HG03558 (cell line): ENCODE measurements at regions not wholly inside any gene's neighbourhood (a gene's known extent, or its start where the extent isn't known, plus 50 kb on each side); places are given as distances from the start of the nearest gene placed in this dataset.
"Not testable (repeated sequence)": the region's sequence is repeated elsewhere in the genome, so short reads cannot be mapped to it uniquely, and the experiment has no call there.

ENCODE experiments used
- ATAC-seq: cut with Tn5 transposase; IDR thresholded peaks from one replicate; pipeline ENCODE4 v1.9.1; 2021; ENCODE audit warnings: moderate number of reproducible peaks; ENCODE audit not compliant: unreplicated experiment; ENCODE audit errors: extremely low read depth

DNA sequence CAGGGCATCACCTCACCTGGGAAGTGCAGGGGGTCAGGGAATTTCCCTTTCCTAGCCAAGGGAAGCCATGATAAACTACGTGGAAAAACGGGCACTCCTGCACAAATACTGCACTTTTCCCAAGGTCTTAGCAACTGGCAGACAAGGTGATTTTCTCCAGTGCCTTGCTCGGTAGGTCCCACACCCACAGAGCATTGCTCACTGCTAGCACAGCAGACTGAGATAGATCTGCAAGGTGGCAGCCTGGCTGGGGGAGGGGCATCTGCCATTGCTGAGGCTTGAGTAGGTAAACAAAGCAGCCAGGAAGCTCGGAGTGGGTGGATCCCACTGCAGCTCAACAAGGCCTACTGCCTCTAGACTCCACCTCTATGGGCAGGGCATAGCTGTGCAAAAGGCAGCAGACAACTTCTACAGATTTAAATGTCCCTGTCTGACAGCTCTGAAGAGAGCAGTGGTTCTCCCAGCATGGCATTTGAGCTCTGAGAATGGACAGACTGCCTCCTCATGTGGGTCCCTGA, 111.5 kb upstream of the FIBIN start:
- not testable (repeated sequence) for ATAC-seq

DNA sequence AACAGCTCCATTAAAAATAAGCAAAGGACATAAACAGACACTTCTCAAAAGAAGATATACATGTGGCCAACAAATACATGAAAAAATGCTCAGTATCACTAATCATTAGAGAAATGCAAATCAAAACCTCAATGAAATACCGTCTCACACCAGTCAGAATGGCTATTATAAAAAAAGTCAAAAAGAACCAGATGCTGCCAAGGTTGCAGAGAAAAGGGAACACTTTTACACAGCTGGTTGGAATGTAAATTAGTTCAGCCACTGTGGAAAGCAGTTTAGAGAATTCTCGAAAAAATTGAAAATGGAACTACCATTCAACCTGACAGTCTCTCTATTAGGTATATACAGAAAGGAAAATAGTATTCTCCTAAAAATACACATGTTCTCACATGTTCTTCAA, 102.4 kb upstream of the FIBIN start:
- ATAC-seq: no peak

DNA sequence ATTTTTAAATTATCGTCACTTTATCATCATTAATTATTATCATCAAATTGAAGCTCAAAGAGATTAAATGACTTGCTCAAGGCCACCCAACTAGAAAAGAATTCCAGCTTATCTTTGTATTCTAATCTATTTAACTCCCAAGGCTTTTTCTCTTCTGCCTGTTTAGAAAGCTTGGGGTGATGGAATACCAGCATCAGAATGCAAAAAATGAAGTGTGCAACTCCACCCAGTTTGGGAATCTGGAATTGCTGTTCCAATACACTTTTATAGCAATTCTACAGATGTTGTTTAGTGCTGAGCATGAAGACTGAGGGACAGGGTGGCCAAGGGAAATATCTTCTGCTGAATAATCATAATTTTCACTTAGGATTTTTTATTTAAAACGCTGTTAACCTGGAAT, 97.2 kb upstream of the FIBIN start:
- no peak for ATAC-seq

DNA sequence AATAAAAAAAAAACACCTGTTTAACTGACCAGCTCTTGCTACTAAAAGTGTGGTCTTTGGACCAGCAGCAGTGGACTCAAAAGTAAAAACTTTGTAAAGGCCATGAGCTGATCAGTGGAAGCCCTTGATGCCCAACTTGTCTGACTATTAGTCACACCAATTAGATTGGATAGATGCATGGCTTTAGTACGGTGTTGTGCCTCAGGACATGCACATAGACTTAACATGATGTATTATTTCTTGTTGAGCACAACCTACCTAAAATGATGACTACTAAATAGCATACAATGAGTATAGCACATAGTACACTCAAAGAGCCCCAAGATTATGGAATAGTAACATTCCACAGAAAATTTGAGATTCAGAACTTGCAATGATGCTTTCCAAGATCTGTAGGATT, 95.1 kb upstream of the FIBIN start:
- no peak for ATAC-seq

DNA sequence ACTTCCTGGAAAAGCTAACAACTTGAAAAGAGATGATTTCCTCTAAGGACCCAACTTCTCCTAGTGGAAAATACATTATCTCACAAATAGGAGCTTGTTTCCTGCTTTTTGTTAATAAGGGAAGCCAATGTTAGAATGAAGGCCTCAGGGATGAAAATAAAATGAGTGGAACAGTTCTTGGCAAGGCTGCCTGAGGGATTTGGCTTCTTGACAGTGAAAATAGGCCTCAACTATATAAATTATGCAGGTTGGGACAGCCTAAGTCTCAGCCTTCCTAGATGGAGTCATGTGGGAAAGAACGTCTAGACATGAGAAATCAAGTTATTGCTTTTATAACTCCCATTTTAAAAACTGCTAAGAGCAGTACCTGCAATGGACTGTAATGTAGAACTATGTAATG, 92.8 kb upstream of the FIBIN start:
- ATAC-seq: no peak

DNA sequence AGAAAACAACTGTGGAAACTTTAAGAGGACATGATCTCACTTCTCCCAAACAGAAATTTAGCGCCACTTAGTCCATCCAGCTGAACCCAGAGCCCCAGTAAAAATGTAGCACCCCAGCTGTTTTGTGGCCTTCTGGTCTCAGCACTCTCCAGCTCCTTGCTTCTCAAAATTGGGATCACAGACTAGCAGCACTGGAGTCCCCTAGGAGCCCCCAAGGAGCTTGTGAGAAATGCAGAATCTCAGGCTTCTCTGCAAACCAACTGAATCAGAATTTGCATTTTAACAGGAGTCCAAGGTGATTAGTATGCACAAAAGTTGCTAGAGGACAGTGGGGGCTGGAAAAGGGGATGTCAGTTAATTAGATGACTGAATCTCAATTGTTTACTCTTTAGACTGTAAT, 89.8 kb upstream of the FIBIN start:
- ATAC-seq: no peak

DNA sequence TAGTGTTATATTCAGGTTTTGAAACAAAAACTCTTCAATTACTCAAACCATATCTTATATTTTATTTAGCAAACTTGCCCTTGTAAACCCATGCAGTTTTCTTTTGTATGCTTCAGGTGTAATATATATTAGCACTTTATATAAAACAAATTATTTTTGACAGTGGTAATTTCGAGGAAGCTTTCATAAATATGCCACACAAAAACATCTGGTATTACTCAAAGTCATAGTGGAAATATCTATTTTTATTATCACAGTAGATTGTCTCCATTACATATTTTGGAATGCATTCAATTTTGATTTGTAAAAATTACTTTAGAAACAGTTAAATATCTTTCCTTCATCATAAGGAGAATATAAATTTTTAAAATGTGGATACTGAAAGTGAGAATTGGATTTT, 89.1 kb upstream of the FIBIN start:
- ATAC-seq: no peak

DNA sequence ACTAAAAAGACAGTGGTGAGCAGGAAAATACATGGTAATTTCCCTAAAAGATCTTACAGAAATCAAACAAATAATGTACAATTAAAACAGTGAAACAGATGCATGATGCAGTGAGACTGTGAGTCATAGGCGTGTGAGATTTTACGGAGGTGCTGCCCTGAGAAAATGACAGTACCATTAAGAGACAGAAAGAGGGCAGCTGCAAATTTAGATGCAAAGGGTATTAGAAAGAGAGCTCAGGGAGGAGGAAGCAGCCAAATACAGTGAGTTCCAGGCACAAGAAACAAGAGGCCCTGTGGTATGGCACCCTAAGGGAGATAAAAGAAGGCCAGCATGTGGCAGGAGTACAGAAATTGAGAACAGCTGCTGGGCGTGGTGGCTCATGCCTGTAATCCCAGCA, 88.5 kb upstream of the FIBIN start:
- no peak for ATAC-seq

DNA sequence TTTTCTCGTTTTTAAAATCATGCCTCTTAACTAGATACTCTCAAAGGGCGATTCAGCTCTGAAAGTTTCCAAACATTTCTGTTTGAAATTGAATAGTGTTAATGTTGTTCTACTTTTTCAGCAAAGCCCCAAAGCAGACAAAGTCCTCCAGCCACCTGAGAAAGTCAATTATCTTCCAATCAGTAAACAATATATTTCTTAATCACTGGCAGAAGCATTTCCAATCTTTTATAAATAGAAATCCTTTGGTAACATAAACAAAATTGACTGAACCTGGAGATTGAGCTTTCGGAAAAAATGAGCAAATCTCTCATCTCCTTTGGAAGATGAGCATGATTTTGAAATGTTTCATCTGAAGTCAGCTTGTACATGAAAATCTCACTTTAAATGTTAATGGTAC, 84.4 kb upstream of the FIBIN start:
- ATAC-seq: no peak

DNA sequence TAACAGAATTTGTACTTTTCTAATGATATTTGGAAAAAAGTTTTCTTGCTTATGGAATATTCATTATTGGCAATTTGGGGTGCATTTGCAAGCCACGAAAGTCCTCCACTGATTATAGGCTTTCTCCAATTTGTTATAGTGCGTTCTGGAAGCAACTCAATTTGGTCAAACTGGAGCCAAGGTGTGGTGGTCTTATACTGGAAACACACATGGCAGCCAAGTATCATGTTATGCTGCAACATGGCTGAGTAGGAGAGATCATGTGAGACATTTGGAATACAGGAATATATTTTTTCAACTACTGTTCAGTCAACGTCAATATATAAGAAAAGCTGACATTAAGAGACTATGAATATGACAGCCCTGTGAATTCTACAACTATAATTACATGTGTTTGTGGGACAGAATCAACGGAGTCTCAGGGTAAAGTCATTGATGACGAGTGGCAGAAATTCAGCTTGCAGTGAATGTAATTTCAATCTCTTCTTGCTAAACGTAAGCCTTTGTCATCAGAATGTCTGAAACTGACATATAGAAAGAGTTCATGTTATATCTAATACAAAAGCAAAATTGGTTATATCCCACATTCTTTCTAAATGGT, 83.8 kb upstream of the FIBIN start:
- ATAC-seq: no peak

DNA sequence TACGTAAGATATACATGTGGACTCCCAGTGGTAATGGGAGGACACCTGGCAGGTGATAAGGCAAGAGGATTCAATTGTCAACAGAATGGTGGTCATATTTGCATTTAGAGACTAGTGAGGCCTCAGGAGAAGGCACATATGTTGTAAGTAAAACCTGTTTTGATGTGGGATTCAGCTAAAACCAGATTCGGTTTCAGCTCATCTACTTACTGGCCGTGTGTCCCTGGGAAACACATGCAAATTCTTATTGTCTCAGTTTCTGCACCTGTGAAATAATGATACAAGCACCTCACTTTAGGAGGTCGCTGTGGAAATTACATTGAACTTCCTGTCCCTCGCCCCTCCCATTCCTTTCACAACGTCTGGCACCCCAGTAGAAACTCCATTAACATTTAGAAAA, 78.9 kb upstream of the FIBIN start:
- peak; percentile 67 for ATAC-seq

DNA sequence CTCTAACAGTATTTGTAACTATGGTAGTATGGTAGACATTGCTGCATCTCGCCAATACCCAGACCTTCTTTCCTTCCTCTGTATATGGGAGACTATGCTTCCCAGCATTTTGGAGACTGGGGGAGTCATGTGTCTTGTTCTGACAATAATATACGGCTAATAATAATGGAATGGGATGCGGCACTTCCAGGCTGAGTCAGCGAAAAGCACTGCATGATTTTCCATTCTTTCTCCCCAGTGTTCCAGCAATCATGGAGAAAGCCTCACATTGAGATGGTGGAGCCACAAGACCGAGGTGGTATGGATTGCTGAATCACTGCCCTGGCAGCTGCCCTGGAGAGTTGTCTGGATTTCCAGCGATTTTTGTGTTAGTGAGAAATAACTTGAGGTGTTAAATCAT, 77.1 kb upstream of the FIBIN start:
- ATAC-seq: no peak

DNA sequence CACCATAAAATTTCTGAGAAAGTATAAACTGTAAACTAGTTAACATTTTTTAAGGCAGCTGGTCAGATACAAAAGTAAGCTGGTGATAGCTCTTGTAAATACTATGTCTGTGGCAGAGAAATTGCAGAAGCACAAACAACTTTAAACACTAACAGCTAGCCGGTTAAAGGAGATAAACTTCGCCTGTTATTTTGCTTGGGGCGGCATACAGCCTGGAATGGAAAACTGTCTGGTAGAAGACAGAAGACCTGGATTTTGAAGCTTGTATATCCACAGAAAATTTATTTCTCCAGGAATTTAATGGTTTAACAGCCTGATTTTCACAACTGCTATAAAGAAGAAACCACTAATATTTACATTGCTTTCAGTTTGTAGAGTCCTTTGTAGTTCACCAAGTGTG, 65.3 kb upstream of the FIBIN start:
- no peak for ATAC-seq

DNA sequence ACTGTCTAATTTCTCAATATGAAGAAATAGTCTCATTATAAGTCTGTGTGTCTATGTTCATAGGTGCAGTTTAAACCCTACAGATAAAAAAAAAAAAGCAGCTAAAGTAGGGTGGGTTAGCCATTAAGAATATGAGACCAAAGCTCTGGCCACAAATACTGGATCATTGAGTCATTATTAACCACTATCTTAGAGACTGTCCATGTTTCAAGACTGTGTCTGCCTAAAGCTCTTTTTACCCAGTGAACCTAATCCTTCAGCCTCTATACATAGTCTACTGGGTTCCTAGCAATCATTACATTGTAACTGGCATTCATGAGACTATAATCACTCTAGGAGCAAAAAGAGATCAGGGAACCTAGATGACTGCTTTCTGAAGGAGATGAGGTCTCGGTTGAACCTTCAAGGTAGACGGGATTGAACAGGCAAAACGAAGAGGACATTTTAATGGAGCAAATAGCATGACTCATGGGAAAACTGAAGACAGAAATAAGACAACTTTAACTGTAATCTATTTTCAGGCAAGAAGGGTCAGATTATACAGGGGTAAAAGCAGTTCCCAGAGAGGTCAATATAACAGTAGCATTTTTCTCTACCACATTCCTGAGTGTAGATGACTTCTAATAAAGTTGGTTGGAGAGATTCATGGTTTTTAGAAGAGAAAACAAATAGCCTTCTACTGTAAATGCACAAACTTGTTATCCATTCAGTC, 64.0 kb upstream of the FIBIN start:
- ATAC-seq: no peak

DNA sequence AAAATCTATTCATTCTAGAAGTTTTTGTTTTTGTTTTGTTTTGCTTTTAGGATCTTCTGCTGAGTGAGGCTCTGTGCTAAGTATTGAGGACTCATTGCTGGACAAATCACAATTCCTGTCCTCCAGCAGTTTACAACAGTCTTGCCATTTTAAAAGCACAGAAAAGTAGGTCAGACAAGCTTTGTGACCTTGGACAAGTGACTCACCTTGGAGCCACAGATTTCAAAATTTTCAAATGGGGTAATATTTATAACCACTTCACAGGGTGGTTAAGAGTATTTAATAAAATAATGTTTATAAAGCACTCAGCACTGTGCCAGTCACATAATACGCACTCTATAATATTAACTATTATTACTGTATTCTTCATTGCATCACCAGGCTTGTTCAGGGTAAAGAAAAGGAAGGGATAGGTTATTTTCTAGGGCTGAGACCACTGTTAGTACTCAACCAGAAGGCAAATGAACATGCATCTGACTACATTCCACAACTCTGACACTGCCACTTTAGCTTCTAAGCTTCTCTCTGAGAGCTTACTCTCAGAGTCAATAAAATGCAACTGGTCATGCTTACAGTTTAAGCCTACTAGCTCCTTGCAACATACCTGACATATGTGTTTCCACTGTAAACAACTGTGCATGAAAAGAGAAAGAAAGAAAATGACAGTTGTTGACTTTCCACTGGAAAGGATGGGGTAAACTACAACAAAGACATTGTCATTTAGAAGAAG, 63.2 kb upstream of the FIBIN start:
- ATAC-seq: no peak

DNA sequence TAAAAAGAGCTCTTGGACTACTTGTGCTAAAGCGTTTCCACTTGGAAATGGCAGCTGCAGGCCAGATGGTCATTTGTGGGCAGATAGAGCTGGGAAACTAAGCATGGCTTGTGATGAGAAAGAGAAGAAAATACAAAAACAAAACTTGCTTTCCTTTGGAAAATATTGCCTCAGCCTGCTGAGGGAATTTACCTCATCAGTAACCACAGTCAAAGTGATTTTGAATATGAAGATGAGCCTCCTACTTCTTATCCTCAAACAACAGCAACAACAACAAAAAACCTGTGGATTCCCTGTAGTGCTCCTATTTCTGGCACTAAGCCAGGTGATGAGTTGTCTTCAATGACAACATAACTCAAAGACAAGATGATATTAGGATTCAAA, 62.7 kb upstream of the FIBIN start:
- no peak for ATAC-seq

DNA sequence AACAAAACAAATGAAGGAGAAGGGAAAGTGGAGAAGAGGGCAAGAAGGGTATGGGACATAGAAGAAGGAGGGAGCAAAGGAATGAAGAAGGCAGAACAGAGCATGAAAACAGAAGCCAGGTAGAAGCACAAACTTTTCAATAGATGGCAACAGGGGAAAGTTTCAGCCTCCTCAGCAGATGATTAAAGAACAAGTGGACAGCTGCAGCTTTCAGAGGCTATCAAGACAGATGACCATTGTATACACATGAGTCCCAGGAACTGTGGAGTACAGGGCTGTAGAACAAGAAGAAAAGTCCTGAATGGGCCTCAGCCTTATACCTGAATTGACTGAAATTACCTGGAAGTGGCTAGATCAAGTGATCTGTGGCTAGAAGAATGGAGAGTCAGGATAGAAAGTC, 62.0 kb upstream of the FIBIN start:
- no peak for ATAC-seq

DNA sequence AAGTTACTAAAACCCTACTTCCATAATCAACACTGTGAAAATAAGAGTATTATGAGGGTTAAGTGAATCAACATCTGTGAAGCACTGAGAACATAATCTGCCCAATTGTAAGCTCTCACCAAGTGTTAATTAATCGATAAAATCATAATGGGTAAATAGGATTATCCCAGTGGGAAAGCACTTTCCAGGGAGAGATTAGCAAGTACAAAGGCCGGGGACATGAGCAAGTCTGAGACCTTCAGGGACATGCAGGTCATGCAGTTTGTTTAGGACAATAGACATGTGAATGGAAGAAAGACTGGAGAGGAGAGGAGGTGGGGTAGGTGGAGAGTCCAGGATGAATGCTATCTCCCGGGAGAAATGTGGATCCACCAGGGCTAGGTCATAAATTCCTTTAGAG, 57.8 kb upstream of the FIBIN start:
- no peak for ATAC-seq

DNA sequence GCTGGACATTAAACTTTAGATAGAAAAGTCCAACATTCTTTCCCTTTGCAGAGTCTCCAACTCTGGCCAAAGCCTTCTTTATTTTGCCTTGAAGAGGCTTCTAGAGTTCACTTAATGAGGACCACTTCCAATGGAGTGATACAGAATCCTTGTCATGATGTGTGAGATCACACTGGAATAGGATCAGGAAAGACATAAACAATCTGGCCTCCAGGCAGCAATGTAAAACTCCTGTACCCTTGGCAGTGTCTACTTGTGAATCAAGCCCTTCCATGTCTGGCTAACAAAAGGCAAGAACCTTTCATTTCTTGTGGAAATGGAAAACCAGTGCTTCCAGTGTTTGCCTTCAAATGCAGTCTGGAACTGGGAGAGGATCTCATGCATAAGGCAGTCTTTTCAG, 56.5 kb upstream of the FIBIN start:
- no peak for ATAC-seq

DNA sequence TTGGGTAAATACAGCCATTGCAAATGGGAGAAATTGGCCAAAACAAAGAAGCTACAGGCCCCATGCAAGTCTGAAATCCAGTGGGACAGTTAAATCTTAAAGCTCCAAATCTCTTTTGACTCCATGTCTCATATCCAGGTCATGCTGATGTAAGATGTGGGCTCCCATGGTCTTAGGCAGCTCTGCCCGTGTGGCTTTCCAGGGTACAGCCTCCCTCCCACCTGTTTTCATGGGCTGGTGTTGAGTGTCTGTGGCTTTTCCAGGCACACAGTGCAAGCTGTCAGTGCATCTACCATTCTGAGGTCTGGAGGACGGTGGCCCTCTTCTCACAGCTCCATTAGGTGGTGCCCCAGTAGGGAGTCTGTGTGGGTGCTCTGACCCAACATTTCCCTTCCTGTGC, 53.4 kb upstream of the FIBIN start:
- not testable (repeated sequence) for ATAC-seq

DNA sequence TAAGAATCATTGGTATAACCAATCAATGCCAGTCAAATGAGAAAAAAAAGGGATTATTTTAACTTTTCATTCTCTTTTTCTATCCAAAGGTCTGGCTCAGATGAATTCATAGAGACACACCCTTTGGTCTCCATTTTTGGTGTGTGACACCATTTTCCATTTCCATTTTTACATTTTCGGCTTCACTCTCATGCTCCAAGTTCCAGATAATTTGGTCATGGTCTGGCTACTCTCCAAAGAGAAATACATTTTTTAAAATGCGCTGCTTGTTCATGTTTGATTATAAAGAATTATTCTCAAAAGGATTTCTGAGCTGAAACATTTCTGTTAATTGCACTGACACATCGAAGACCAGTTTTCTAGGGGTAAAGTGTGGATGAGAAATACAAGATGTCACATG, 51.6 kb upstream of the FIBIN start:
- no peak for ATAC-seq

DNA sequence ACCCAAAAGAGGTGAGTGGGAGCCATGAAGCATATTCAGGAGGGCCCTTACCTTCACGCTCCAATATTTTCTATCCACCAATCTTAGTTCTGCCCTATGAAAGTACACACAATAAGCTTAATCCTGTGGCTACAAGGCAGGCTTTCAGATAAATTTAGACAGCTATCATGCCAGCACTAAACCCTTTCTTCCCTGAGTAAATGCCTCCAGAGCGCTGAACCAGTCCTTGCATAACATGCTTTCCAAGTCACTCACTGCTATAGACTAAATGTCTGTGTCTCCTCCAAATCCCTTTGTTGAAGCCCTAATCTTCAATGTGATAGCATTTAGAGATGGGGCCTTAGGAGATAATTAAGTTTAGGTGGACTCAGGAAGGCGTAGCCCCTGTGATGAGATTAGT, 50.3 kb upstream of the FIBIN start:
- ATAC-seq: no peak
